Stimulated activated memory B cell treated with anti-CD40 and anti-IgM and Interleukin-4, amounts not matched to agents 10 μg/mL and 1 μg/mL and 100 μg/mL, for 72 hours (primary cell): ENCODE measurements at regions not wholly inside any gene's neighbourhood (a gene's known extent, or its start where the extent isn't known, plus 50 kb on each side); places are given as distances from the start of the nearest gene placed in this dataset.

Experiments used
- ATAC-seq: fragments of 150-1000 bp; cut with Tn5 transposase; 2 replicates; pipeline ENCODE4 v1.10.0; 2021
- H3K27ac Mint-ChIP-seq: one replicate; pipeline ENCODE4 v1.8.0; 2022; ENCODE audit warnings: mild to moderate bottlenecking, mixed read lengths
- H3K27me3 Mint-ChIP-seq: one replicate; pipeline ENCODE4 v1.8.0; 2022; ENCODE audit warnings: mixed read lengths
- H3K36me3 Mint-ChIP-seq: one replicate; pipeline ENCODE4 v1.8.0; 2022; ENCODE audit warnings: mixed read lengths
- H3K4me1 Mint-ChIP-seq: one replicate; pipeline ENCODE4 v1.8.0; 2022; ENCODE audit warnings: mixed read lengths
- H3K4me3 Mint-ChIP-seq: one replicate; pipeline ENCODE4 v1.8.0; 2022; ENCODE audit warnings: mild to moderate bottlenecking, moderate library complexity, mixed read lengths
- H3K9me3 Mint-ChIP-seq: one replicate; pipeline ENCODE4 v1.8.0; 2022; ENCODE audit warnings: mixed read lengths

DNA sequence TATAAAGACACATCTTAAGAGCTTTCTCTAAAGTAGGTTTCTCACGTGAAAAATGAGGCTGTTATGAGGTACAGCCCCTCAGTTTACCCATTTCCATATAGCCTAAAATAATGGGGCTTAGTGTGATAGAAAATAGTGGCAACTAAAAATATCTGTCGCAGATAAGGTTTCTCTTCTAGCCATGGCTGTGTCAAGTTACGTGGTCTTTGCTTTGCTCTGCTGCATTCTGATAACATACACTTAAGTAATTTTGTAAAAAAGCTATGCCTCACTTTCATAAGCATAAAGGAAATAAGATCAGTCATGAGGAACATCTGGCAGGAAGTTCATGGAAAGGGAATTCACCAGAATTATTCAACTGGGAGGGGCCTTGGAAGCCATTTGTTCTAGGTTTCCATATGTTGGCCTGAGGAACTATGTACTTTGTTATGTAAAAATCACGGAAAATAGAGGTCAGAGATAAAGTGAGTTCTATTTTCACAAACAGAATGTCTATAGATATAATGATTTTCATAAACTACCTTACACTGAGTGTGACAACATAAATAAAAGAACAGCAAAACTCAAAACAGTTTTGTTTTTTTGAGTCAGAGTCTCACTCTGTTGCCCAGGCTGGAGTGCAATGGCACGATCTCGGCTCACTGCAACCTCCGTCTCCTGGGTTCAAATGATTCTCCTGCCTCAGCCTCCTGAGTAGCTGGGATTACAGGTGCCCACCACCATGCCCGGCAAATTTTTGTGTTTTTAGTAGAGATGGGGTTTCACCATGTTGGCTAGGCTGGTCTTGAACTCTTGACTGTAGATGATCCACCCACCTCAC is 195.6 kb upstream of the KRR1 start:
- H3K36me3 Mint-ChIP-seq: no peaks in the 10 kb centered on the region
- H3K27me3 Mint-ChIP-seq: no peaks in the 10 kb centered on the region
- ATAC-seq: no peak
- H3K9me3 Mint-ChIP-seq: no peaks in the 10 kb centered on the region
- no peak overlapping the region for H3K4me3 Mint-ChIP-seq
- H3K4me1 Mint-ChIP-seq: peaks cover 11% of the 10 kb centered on the region
- no peak overlapping the region for H3K27ac Mint-ChIP-seq

DNA sequence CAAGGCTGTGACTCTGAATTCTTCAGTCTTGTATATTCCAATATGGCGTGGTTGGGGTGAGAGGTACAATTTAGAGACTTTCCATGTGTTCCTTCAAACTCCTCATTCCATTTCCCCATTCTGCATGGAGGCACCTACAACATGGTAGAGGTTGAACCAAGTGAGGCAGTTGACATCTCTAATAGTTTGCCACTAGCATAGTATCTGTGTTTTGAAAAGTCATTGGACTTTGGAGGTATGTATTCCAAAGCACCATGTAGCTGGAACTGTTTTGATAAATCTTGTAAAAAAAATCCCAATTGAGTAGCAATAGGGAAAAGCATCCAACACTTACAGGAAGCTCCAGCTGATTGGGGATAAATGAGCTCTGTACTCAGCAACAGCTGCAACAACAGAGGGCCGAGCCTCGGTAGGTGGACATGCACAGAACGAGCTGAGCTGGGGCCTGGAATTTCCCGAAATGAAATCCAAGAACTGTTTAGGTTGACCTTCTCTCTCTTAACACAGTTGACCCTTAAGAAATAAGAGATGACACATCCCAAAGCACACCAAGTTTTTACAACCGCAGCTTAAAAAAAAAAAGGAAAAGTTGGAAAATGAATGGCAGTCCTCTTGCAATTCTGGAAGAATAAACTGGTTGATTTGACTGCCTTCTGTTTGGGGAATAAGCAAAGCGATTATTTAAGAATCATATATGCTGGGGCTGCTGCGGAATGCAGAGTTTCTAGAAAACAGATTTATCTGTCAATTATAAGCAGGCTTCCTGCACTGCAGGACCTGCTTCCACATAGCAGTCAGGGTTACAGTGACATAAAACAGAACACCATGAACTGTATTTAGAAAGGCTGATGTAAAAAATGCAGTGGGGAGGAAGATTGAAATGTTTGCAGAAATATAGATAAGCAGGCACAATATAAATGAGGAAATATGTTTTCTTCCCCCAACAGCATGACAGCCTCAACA is 194.6 kb upstream of the KRR1 start:
- H3K9me3 Mint-ChIP-seq: no peaks in the 10 kb centered on the region
- no peaks in the 10 kb centered on the region for H3K36me3 Mint-ChIP-seq
- no peak overlapping the region for H3K27ac Mint-ChIP-seq
- H3K27me3 Mint-ChIP-seq: no peaks in the 10 kb centered on the region
- no peak overlapping the region for H3K4me3 Mint-ChIP-seq
- peaks cover 11% of the 10 kb centered on the region for H3K4me1 Mint-ChIP-seq
- ATAC-seq: no peak

- no peaks in the 10 kb centered on the region for H3K27me3 Mint-ChIP-seq
- H3K4me3 Mint-ChIP-seq: no peak overlapping the region
- no peak overlapping the region for H3K27ac Mint-ChIP-seq
- H3K36me3 Mint-ChIP-seq: no peaks in the 10 kb centered on the region
- no peaks in the 10 kb centered on the region for H3K9me3 Mint-ChIP-seq
- no peak for ATAC-seq
- peaks cover 11% of the 10 kb centered on the region for H3K4me1 Mint-ChIP-seq
Observed at GRCh38 chr12:75704664-75705063, 193.3 kb upstream of the KRR1 start.

DNA sequence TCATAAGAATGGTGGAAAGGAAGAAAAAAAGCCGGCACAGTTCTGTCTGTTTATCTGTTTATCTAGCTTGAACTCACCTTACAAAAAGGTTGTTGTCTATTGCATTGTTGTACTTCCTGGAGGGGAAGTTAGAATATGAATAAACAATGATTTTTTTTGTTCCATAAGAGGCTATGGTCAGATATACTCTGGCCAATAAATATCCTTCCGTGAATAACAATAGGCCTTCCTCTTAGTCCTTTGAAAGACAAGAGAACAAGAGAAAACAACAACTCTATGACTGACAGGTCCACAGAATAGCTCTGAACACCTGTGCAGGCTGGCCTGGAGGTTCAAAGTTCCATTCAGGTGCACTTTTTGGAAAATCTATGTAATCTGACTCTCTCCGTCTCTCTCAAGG is 192.8 kb upstream of the KRR1 start:
- Mint-ChIP-seq H3K9me3 (no peaks in the 10 kb centered on the region), H3K4me3 (no peak overlapping the region), H3K4me1 (peaks cover 11% of the 10 kb centered on the region), H3K27me3 (no peaks in the 10 kb centered on the region), H3K27ac (no peak overlapping the region), H3K36me3 (no peaks in the 10 kb centered on the region)
- no peak for ATAC-seq

GRCh38 chr12:75703131-75703530 is 191.7 kb upstream of the KRR1 start:
- Mint-ChIP-seq H3K4me3 (no peak overlapping the region), H3K36me3 (no peaks in the 10 kb centered on the region), H3K9me3 (no peaks in the 10 kb centered on the region), H3K27me3 (no peaks in the 10 kb centered on the region), H3K4me1 (peaks cover 11% of the 10 kb centered on the region), H3K27ac (no peak overlapping the region)
- ATAC-seq: no peak

DNA sequence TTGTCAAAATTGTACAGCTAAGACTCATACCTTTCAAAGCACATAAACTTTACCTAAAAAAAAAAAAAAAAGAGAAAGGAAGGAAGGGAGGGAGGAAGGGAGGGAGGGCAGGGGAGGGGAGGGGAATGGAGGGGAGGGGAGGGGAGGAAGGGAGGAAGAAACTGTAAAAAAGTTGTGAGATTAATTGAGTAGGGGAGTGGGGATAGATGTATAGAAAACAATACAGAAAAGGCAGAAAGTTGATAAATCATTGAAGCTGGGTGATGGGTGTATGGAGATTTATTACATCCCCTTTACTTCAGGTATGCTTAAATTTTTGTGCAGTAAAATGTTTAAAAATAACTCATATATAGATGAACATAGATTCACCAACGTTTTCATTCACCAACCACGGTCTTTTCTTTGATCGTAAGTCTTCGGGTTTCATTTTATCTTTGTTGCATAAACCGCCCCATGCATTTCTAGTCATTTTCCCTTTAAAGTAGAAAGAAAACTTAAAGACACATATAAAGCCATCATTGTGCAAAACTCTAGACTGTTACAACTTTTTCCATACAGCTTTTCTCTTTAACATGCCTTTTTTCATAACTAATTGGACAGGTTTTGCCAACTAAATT is 191.2 kb upstream of the KRR1 start:
- H3K9me3 Mint-ChIP-seq: no peaks in the 10 kb centered on the region
- H3K4me3 Mint-ChIP-seq: no peak overlapping the region
- no peak overlapping the region for H3K27ac Mint-ChIP-seq
- peaks cover 11% of the 10 kb centered on the region for H3K4me1 Mint-ChIP-seq
- ATAC-seq: no peak
- no peaks in the 10 kb centered on the region for H3K27me3 Mint-ChIP-seq
- H3K36me3 Mint-ChIP-seq: no peaks in the 10 kb centered on the region

DNA sequence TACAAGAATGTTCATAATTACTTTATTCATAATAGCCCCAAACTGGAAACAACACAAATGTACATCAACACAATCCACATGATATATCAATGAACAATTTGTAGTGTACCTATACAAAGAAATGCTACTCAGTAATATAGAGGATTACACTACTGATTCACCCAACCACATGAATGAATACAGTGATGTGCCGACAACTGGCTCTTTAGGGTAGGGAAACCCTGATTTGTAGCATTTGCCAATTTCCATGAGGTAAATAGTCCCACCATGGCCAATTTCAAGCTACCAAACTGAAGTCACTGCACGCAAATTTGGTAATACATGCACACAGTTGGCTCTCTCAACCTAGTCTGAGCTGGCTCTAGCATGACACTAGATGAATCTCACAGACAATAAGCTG is 190.4 kb upstream of the KRR1 start:
- H3K4me1 Mint-ChIP-seq: peaks cover 9% of the 10 kb centered on the region
- no peak overlapping the region for H3K4me3 Mint-ChIP-seq

GRCh38 chr12:75699728-75700496 is 188.5 kb upstream of the KRR1 start:
- Mint-ChIP-seq H3K27me3 (no peaks in the 10 kb centered on the region), H3K4me1 (peaks cover 6% of the 10 kb centered on the region), H3K4me3 (no peak overlapping the region), H3K27ac (no peak overlapping the region), H3K9me3 (no peaks in the 10 kb centered on the region), H3K36me3 (no peaks in the 10 kb centered on the region)
- no peak for ATAC-seq

More for the DNA sequence above, 190.4 kb upstream of the KRR1 start:
- Mint-ChIP-seq H3K27me3 (no peaks in the 10 kb centered on the region), H3K9me3 (no peaks in the 10 kb centered on the region), H3K36me3 (no peaks in the 10 kb centered on the region), H3K27ac (no peak overlapping the region)
- ATAC-seq: no peak

GRCh38 chr12:75699251-75699650 is 187.8 kb upstream of the KRR1 start:
- Mint-ChIP-seq H3K4me3 (no peak overlapping the region), H3K27me3 (no peaks in the 10 kb centered on the region), H3K27ac (no peak overlapping the region), H3K36me3 (no peaks in the 10 kb centered on the region), H3K9me3 (no peaks in the 10 kb centered on the region), H3K4me1 (peaks cover 6% of the 10 kb centered on the region)
- no peak for ATAC-seq

- H3K36me3 Mint-ChIP-seq: no peaks in the 10 kb centered on the region
- no peaks in the 10 kb centered on the region for H3K9me3 Mint-ChIP-seq
- ATAC-seq: no peak
- H3K4me1 Mint-ChIP-seq: peaks cover 6% of the 10 kb centered on the region
- H3K27me3 Mint-ChIP-seq: no peaks in the 10 kb centered on the region
- no peak overlapping the region for H3K4me3 Mint-ChIP-seq
- H3K27ac Mint-ChIP-seq: no peak overlapping the region
Observed at GRCh38 chr12:75698052-75698451, 186.6 kb upstream of the KRR1 start.

DNA sequence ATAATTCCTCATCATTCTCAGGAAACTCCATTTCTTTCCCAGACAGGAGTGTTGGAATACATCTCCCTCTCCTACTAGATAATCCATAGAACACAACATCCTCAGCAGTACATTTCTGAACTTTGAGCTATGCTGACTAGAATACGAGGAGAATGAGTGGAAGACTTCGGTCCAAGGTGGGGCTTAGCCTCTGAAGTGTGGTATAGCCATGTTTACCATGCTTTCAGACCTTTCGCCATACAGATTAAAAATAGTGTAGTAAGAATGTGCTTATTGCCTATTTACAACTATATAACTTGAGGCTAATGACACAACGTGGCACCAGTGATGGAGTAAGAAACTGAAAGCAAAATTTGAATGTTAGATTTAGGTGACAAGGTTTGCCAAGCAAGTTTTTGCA is 184.5 kb upstream of the KRR1 start:
- Mint-ChIP-seq H3K27me3 (no peaks in the 10 kb centered on the region), H3K27ac (no peak overlapping the region), H3K4me3 (no peak overlapping the region), H3K36me3 (no peaks in the 10 kb centered on the region), H3K4me1 (peaks cover 6% of the 10 kb centered on the region), H3K9me3 (no peaks in the 10 kb centered on the region)
- ATAC-seq: no peak

DNA sequence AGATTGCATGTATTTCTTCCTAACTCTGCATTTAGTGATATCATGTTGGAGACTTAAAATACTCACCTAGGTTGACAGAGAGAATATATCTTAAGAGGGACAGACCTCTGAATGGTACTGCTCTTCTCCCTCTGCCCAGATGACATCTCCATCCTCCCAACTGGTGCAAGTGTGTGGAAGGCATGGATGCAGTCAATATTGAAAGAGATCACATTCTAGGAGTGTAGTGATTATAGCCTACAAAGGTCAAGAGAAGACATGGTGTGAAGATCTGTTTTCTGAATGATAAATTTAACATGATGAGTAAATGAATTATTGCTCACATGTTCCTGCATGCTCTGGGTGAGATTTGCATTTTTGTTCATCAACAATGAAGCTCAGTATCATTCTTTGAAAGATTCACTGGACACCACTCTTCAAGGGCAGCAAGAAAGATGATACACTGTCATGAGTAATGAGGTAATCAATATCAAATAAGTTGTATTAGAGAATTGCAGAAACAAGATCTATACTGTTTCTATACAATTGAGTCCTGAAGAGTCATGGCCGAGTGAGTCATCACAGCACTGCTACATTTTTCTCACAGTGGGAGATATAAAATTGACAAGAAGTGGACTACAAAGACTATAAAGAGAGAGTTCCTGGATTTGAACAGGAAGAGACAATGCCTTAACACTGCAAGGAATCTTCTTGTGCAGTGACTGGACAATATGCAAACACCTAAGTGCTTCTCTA is 183.3 kb upstream of the KRR1 start:
- no peaks in the 10 kb centered on the region for H3K9me3 Mint-ChIP-seq
- peaks cover 6% of the 10 kb centered on the region for H3K4me1 Mint-ChIP-seq
- no peak for ATAC-seq
- no peak overlapping the region for H3K27ac Mint-ChIP-seq
- no peaks in the 10 kb centered on the region for H3K36me3 Mint-ChIP-seq
- no peak overlapping the region for H3K4me3 Mint-ChIP-seq
- H3K27me3 Mint-ChIP-seq: no peaks in the 10 kb centered on the region

GRCh38 chr12:75692876-75693275 is 181.5 kb upstream of the KRR1 start:
- Mint-ChIP-seq H3K36me3 (no peaks in the 10 kb centered on the region), H3K27me3 (no peaks in the 10 kb centered on the region), H3K4me3 (no peak overlapping the region), H3K4me1 (peaks cover 6% of the 10 kb centered on the region), H3K9me3 (no peaks in the 10 kb centered on the region), H3K27ac (no peak overlapping the region)
- ATAC-seq: no peak

DNA sequence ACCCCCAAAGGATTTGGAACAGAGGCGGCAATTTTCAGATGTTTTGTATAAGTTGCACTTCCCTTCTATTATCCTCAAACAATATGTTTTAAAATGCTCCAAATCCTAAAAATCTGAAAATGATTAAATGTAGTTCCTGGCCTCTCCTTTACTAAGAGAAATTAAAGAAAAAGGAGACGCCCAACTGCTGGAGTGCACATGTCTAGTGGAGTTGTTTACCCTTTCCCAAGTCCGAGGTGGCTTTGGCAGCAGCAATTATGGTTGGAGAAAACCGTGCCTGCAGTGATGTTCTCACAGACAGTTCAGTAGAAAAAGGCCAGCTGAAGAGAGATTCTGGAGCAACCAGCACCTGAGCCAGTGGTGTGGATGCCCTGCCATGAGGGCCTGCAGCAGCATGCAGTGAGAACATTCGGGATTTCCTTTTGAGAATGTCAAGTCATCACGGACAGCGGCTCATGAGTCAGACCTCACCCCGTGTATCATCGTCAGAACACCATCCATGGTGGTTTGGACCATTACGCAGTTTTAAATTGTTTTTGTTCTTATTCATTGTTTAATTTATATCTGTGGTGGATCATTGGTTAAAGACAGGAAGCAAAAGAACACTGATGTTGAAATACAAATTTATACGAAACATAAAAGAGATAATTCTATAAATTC is 179.0 kb upstream of the KRR1 start:
- Mint-ChIP-seq H3K9me3 (no peaks in the 10 kb centered on the region), H3K4me1 (no peaks in the 10 kb centered on the region), H3K27ac (no peak overlapping the region), H3K27me3 (no peaks in the 10 kb centered on the region), H3K36me3 (no peaks in the 10 kb centered on the region), H3K4me3 (no peak overlapping the region)
- ATAC-seq: no peak
